ENCODE measurements at regions not wholly inside any gene's neighbourhood (a gene's known extent, or its start where the extent isn't known, plus 50 kb on each side); places are given as distances from the start of the nearest gene placed in this dataset.

- no peak for TF ChIP-seq CTCF (IDR thresholded peaks at IDR 0.05)
- no peak for TF ChIP-seq POLR2A (IDR thresholded peaks at IDR 0.05)
Observed at GRCh38 chr4:133464311-133464710, 315.2 kb downstream of the PCDH10 start.
